Spinal cord (tissue), 9 donors: ENCODE measurements at regions not wholly inside any gene's neighbourhood (a gene's known extent, or its start where the extent isn't known, plus 50 kb on each side); places are given as distances from the start of the nearest gene placed in this dataset.
A peak's percentile ranks its signal among the peaks of the same experiment; 100 is the strongest.

ENCODE experiments used
- DNase-seq, 6 donors: peaks; one replicate each; pipeline versions ENCODE4 v3.0.0 to v3.0.0-alpha.2; 2013 to 2015; ENCODE audit warnings: low spot score in 6 of 6, low read depth in 4 of 6
- H3K27ac ChIP-seq: one replicate; pipeline ENCODE4 v1.5.1; 2013; ENCODE audit warnings: low read depth, low read length, control low read depth
- H3K27me3 ChIP-seq: one replicate; pipeline ENCODE4 v1.6.1; 2013; ENCODE audit warnings: low read length; ENCODE audit not compliant: control insufficient read depth, insufficient read depth
- H3K36me3 ChIP-seq: one replicate; pipeline ENCODE4 v1.6.1; 2013; ENCODE audit warnings: low read length; ENCODE audit not compliant: control insufficient read depth, insufficient read depth
- H3K4me1 ChIP-seq: one replicate; pipeline ENCODE4 v1.6.1; 2013; ENCODE audit warnings: low read length; ENCODE audit not compliant: control insufficient read depth, insufficient read depth
- H3K4me3 ChIP-seq: one replicate; pipeline ENCODE4 v1.5.1; 2013; ENCODE audit warnings: low read depth, low read length, control low read depth
- H3K9me3 ChIP-seq: one replicate; pipeline ENCODE4 v1.6.1; 2013; ENCODE audit warnings: low read length; ENCODE audit not compliant: control insufficient read depth, insufficient read depth
- WGBS: methylation state at CpG from one replicate; pipeline ENCODE4 v1.1.5; 2013; ENCODE audit warnings: missing lambda C conversion rate; ENCODE audit not compliant: insufficient coverage; 5-methylcytosine and 5-hydroxymethylcytosine counted together
- donor health status: healthy.

- Histone ChIP-seq H3K27me3 (no peaks in the 10 kb centered on the region), H3K4me1 (no peaks in the 10 kb centered on the region), H3K9me3 (no peaks in the 10 kb centered on the region), H3K27ac (no peak overlapping the region), H3K36me3 (no peaks in the 10 kb centered on the region), H3K4me3 (no peak overlapping the region)
- WGBS = no CpG with 5 or more reads among the region's 1 CpG
- no peak for DNase-seq
Measured at GRCh38 chr4:161329852-161330251, 833.9 kb downstream of the FSTL5 start.

GRCh38 chr4:161321706-161322105 lies 842.1 kb downstream of the FSTL5 start:
- Histone ChIP-seq H3K9me3 (no peaks in the 10 kb centered on the region), H3K27ac (no peak overlapping the region), H3K4me3 (no peak overlapping the region), H3K27me3 (no peaks in the 10 kb centered on the region), H3K4me1 (no peaks in the 10 kb centered on the region), H3K36me3 (no peaks in the 10 kb centered on the region)
- no peak for DNase-seq
- no CpG with 5 or more reads among the region's 1 CpG for WGBS

GRCh38 chr4:161320377-161320776 lies 843.4 kb downstream of the FSTL5 start:
- H3K9me3 ChIP-seq = no peaks in the 10 kb centered on the region
- 68% methylated on average over 2 of the region's 4 CpGs for WGBS
- no peaks in the 10 kb centered on the region for H3K4me1 ChIP-seq
- no peak overlapping the region for H3K27ac ChIP-seq
- no peaks in the 10 kb centered on the region for H3K27me3 ChIP-seq
- no peak overlapping the region for H3K4me3 ChIP-seq
- H3K36me3 ChIP-seq = no peaks in the 10 kb centered on the region
- DNase-seq = no peak

GRCh38 chr4:161317000-161317399 lies 846.8 kb downstream of the FSTL5 start:
- Histone ChIP-seq H3K27me3 (no peaks in the 10 kb centered on the region), H3K4me3 (no peak overlapping the region), H3K9me3 (no peaks in the 10 kb centered on the region), H3K27ac (no peak overlapping the region), H3K4me1 (no peaks in the 10 kb centered on the region), H3K36me3 (no peaks in the 10 kb centered on the region)
- no peak for DNase-seq
- 100% methylated on average over 1 of the region's 4 CpGs for WGBS

DNA sequence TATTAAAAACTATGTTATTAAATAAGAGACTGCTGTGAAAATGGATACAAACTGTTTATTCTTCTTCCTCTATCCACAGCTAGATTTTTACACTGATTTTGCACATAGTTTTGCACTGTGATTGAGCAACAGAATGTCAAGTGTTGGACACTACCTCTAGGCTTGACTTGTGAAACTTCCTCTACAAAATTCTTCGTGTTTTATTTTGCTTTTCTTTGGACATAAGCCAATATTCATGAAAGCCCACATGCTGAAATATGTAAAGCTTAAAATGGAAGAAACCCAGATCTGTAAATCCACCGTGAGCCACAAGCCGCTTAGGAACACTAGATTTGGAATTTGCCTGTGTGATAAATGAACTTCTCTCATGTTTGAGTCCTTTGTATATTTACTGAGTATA lies 849.4 kb downstream of the FSTL5 start:
- Histone ChIP-seq H3K36me3 (no peaks in the 10 kb centered on the region), H3K4me3 (no peak overlapping the region), H3K27me3 (no peaks in the 10 kb centered on the region), H3K27ac (no peak overlapping the region), H3K4me1 (no peaks in the 10 kb centered on the region), H3K9me3 (no peaks in the 10 kb centered on the region)
- peak in 1 of 6 donors; percentile 2 for DNase-seq
- no CpG with 5 or more reads among the region's 3 CpGs for WGBS

DNA sequence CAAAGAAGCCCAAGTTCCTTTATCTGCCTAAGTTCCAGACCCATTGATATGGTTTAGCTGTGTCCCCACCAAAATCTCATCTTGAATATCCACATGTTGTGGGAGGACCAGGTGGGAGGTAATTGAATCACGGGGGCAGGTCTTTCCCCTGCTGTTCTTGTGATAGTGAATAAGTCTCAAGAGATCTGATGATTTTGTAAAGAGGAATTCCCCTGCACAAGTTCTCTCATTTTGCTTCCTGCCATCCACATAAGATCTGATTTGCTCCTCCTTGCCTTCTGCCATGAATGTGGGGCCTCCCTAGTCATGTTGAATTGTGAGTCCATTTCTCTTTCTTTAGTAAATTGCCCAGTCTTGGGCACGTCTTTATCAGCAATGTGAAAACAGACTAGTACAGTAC lies 860.2 kb downstream of the FSTL5 start:
- Histone ChIP-seq H3K4me1 (no peaks in the 10 kb centered on the region), H3K4me3 (no peak overlapping the region), H3K36me3 (no peaks in the 10 kb centered on the region), H3K27ac (no peak overlapping the region), H3K9me3 (peaks cover 2% of the 10 kb centered on the region), H3K27me3 (no peaks in the 10 kb centered on the region)
- DNase-seq = no peak
- 100% methylated on average over 1 of the region's 2 CpGs for WGBS

DNA sequence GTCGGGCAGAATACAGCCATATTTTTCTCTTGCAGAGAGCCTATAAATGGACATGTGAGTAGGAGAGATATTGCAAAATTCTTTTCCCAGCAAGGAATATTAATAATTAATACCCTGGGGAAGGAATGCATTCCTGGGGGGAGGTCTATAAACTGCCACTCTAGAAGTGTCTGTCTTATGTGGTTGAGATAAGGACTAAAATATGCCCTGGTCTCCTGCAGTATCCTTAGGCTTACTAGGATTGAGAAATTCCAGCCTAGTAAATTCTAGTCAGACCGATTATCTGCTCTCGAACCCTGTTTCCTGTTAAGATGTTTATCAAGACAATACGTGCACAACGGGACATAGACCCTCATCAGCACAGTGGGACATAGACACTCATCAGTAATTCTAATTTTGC lies 872.6 kb downstream of the FSTL5 start:
- WGBS = 95% methylated on average over 3 of the region's 5 CpGs
- Histone ChIP-seq H3K4me3 (no peak overlapping the region), H3K4me1 (no peaks in the 10 kb centered on the region), H3K36me3 (no peaks in the 10 kb centered on the region), H3K27ac (no peak overlapping the region), H3K27me3 (no peaks in the 10 kb centered on the region), H3K9me3 (no peaks in the 10 kb centered on the region)
- DNase-seq = no peak

DNA sequence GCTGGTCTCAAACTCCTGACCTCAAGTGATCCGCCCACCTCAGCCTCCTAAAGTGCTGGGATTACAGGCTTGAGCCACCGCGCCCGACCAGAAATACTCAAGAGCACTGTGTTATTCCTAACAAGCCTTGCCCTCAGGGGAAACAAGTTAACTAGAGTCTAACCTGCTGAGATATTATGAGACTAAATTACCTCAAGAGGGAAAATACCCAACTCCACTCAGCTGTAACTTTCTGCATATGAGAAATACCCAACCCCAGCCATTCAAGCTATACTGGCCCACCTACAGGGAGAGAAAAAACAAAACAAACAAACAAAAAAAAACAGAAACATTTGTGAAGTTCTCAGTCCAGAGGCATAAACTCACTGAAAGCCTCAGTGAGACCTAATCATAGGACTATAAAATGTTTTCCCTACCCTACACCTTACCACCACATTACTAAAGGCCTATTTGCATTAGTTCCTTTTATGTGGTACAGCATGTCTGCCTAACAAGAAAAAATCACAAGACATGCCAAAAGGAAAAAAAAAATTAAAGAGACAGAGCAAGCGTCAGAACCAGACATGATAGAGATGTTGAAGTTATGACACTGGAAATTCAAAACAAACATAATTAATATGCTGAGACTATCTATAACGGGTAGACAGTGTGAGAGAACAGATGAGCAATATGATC lies 876.0 kb downstream of the FSTL5 start:
- Histone ChIP-seq H3K36me3 (no peaks in the 10 kb centered on the region), H3K4me1 (no peaks in the 10 kb centered on the region), H3K4me3 (no peak overlapping the region), H3K27me3 (no peaks in the 10 kb centered on the region), H3K27ac (no peak overlapping the region), H3K9me3 (no peaks in the 10 kb centered on the region)
- no peak for DNase-seq
- WGBS = no CpG with 5 or more reads among the region's 6 CpGs

DNA sequence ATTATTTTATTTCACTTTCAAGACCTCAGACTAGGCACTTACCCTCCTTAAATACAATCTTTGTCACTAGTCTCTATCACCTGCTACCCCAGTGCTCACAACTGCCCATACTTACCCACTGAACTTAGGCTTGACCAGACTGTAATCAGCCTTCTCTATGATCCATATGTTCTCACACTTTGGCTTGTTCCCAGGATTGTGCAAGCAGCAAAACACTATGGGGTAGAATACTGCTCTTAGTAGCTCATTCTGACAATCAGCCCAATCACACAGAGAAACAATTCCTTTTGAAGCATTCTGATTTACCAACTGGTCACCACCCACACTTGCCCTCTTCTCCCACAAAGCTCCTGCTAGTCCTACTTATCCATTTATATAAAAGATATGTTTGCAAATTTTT lies 878.3 kb downstream of the FSTL5 start:
- no peak for DNase-seq
- Histone ChIP-seq H3K27me3 (no peaks in the 10 kb centered on the region), H3K9me3 (no peaks in the 10 kb centered on the region), H3K4me3 (no peak overlapping the region), H3K27ac (no peak overlapping the region), H3K4me1 (no peaks in the 10 kb centered on the region), H3K36me3 (no peaks in the 10 kb centered on the region)

DNA sequence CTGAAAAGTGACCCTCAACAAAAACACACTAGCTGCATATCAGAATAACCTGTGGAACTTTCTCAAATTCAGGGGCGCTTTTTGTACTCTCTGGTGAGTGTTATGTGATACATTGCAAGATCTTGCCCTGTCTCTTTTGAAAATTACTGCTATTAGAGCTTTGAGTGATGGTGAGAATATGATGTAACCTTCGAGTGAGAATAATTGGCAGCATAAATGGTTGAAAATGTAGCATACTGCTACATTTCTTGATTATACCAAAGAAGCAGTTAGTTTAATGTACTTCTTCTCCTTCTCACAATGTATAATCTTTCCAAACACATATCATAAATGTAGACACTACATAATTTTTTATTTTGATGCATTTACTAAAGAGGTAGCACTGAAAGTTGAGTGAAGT lies 882.9 kb downstream of the FSTL5 start:
- Histone ChIP-seq H3K27ac (no peak overlapping the region), H3K4me1 (no peaks in the 10 kb centered on the region), H3K27me3 (no peaks in the 10 kb centered on the region), H3K9me3 (no peaks in the 10 kb centered on the region), H3K36me3 (no peaks in the 10 kb centered on the region), H3K4me3 (no peak overlapping the region)
- no peak for DNase-seq
- WGBS = no CpG with 5 or more reads among the region's 2 CpGs
